ENCODE measurements at regions not wholly inside any gene's neighbourhood (a gene's known extent, or its start where the extent isn't known, plus 50 kb on each side); places are given as distances from the start of the nearest gene placed in this dataset.

- no peak for TF ChIP-seq PRDM10 (IDR thresholded peaks at IDR 0.05; ENCODE audit: partially characterized antibody)
Measured at GRCh38 chr12:114093520-114093919, 127.4 kb upstream of the RBM19 start (continued).

- ChIA-PET POLR2A (interaction anchor here (0.6 kb wide), 1 partner anchor 69 kb away, joined by 3 read pairs; no protein-coding TSS in a partner anchor), CTCF (ENCODE audit: low intra/inter-chr PET ratio) (no interaction called here)
- Histone ChIP-seq H3K9ac (ENCODE audit: insufficient read depth in 1 of 2, low read depth in 2 of 2, low read length in 2 of 2) (no peak overlapping the region), H3K9me1 (ENCODE audit: control insufficient read depth, insufficient read depth, low read length) (no peaks in the 10 kb centered on the region), H3K79me2 (ENCODE audit: control insufficient read depth, insufficient read depth, low read length) (no peaks in the 10 kb centered on the region), H3K4me2 (ENCODE audit: insufficient read depth, low read length) (no peak overlapping the region), H3K36me3 (ENCODE audit: control insufficient read depth, insufficient read depth, low read length) (no peaks in the 10 kb centered on the region), H3K4me3 (no peak overlapping the region), H3K9me3 (replicated peaks; ENCODE audit: control insufficient read depth, insufficient read depth, low read depth, low read length) (no peaks in the 10 kb centered on the region), H3K27ac (ENCODE audit: extremely low read depth, low read depth, low read length) (no peak overlapping the region), H4K20me1 (replicated peaks; ENCODE audit: control insufficient read depth, insufficient read depth, low read length) (no peaks in the 10 kb centered on the region), H2AFZ (ENCODE audit: low read depth, low read length) (no peak overlapping the region), H3K27me3 (ENCODE audit: control insufficient read depth in 2 of 2, insufficient read depth in 2 of 2, low read length in 2 of 2) (no peaks in the 10 kb centered on the region), H3K4me1 (replicated peaks in 1 of 2; ENCODE audit: control insufficient read depth in 2 of 2, insufficient read depth in 2 of 2, low read length in 2 of 2) (no peaks in the 10 kb centered on the region)
- WGBS (ENCODE audit: insufficient coverage, low coverage, missing lambda C conversion rate): 0% methylated on average over 2 of the region's 2 CpGs
- in situ Hi-C loops (cut with MboI) (no loop called here), intact Hi-C loops (cut with micrococcal nuclease) (no loop called here)
- ATAC-seq: no peak
- no peak for FAIRE-seq
- DNase-seq (ENCODE audit: extremely low read depth in 1 of 4, low spot score in 3 of 4): no peak
- BruUV-seq (replicated peaks): no TSS peak
- TF ChIP-seq LARP7 (IDR thresholded peaks at IDR 0.05) (no peak), ZNF589 (CRISPR knock-in tag; IDR thresholded peaks at IDR 0.05; ENCODE audit: low read depth) (no peak), TAF1 (IDR thresholded peaks at IDR 0.05; ENCODE audit: control insufficient read depth, extremely low read depth, insufficient read depth, low read length, severe bottlenecking) (no peak), AFF1 (IDR thresholded peaks at IDR 0.05; ENCODE audit: low read depth in 1 of 2, partially characterized antibody in 2 of 2) (no peak), BACH1 (tag; IDR thresholded peaks at IDR 0.05) (no peak)
Measured at GRCh38 chr12:114092981-114093380, 126.9 kb upstream of the RBM19 start.
